ENCODE measurements at regions not wholly inside any gene's neighbourhood (a gene's known extent, or its start where the extent isn't known, plus 50 kb on each side); places are given as distances from the start of the nearest gene placed in this dataset.

GRCh38 chr18:31235856-31236255, 73.2 kb upstream of the DSC1 start:
- Histone ChIP-seq H3K4me3 (ENCODE audit: low read length) (no peak overlapping the region), H3K36me3 (ENCODE audit: insufficient read depth, low read length) (no peaks in the 10 kb centered on the region), H3K4me1 (ENCODE audit: insufficient read depth, low read length) (no peaks in the 10 kb centered on the region), H3K27me3 (ENCODE audit: insufficient read depth, low read length) (no peaks in the 10 kb centered on the region), H3K9me3 (ENCODE audit: low read length) (no peaks in the 10 kb centered on the region), H2AFZ (ENCODE audit: low read depth, low read length) (no peak overlapping the region)

GRCh38 chr18:31237142-31237541, 74.5 kb upstream of the DSC1 start:
- Histone ChIP-seq H3K4me1 (ENCODE audit: insufficient read depth, low read length) (no peaks in the 10 kb centered on the region), H3K9me3 (ENCODE audit: low read length) (no peaks in the 10 kb centered on the region), H3K36me3 (ENCODE audit: insufficient read depth, low read length) (no peaks in the 10 kb centered on the region), H2AFZ (ENCODE audit: low read depth, low read length) (no peak overlapping the region), H3K27me3 (ENCODE audit: insufficient read depth, low read length) (no peaks in the 10 kb centered on the region), H3K4me3 (ENCODE audit: low read length) (no peak overlapping the region)

GRCh38 chr18:31241425-31241824, 76.5 kb upstream of the DSG1 start:
- no peak overlapping the region for H2AFZ ChIP-seq (ENCODE audit: low read depth, low read length)
- no peaks in the 10 kb centered on the region for H3K9me3 ChIP-seq (ENCODE audit: low read length)
- no peak overlapping the region for H3K4me3 ChIP-seq (ENCODE audit: low read length)
- H3K36me3 ChIP-seq (ENCODE audit: insufficient read depth, low read length) = no peaks in the 10 kb centered on the region
- no peaks in the 10 kb centered on the region for H3K27me3 ChIP-seq (ENCODE audit: insufficient read depth, low read length)
- peaks cover 21% of the 10 kb centered on the region for H3K4me1 ChIP-seq (ENCODE audit: insufficient read depth, low read length)

GRCh38 chr18:31241900-31242409, 76.0 kb upstream of the DSG1 start:
- H3K9me3 ChIP-seq (ENCODE audit: low read length) = no peaks in the 10 kb centered on the region
- peaks cover 21% of the 10 kb centered on the region for H3K4me1 ChIP-seq (ENCODE audit: insufficient read depth, low read length)
- H3K36me3 ChIP-seq (ENCODE audit: insufficient read depth, low read length) = no peaks in the 10 kb centered on the region
- no peak overlapping the region for H3K4me3 ChIP-seq (ENCODE audit: low read length)
- no peaks in the 10 kb centered on the region for H3K27me3 ChIP-seq (ENCODE audit: insufficient read depth, low read length)
- no peak overlapping the region for H2AFZ ChIP-seq (ENCODE audit: low read depth, low read length)

GRCh38 chr18:31243740-31244512, 74.0 kb upstream of the DSG1 start:
- H3K4me1 ChIP-seq (ENCODE audit: insufficient read depth, low read length) = peaks cover 24% of the 10 kb centered on the region
- no peaks in the 10 kb centered on the region for H3K9me3 ChIP-seq (ENCODE audit: low read length)
- H2AFZ ChIP-seq (ENCODE audit: low read depth, low read length) = peak overlapping the region; percentile 79
- no peak overlapping the region for H3K4me3 ChIP-seq (ENCODE audit: low read length)
- H3K36me3 ChIP-seq (ENCODE audit: insufficient read depth, low read length) = no peaks in the 10 kb centered on the region
- no peaks in the 10 kb centered on the region for H3K27me3 ChIP-seq (ENCODE audit: insufficient read depth, low read length)

GRCh38 chr18:31244771-31245394, 73.1 kb upstream of the DSG1 start:
- peak overlapping the region; percentile 79 for H2AFZ ChIP-seq (ENCODE audit: low read depth, low read length)
- no peaks in the 10 kb centered on the region for H3K27me3 ChIP-seq (ENCODE audit: insufficient read depth, low read length)
- no peak overlapping the region for H3K4me3 ChIP-seq (ENCODE audit: low read length)
- peaks cover 28% of the 10 kb centered on the region for H3K4me1 ChIP-seq (ENCODE audit: insufficient read depth, low read length)
- no peaks in the 10 kb centered on the region for H3K9me3 ChIP-seq (ENCODE audit: low read length)
- H3K36me3 ChIP-seq (ENCODE audit: insufficient read depth, low read length) = no peaks in the 10 kb centered on the region

GRCh38 chr18:31245820-31246219, 72.1 kb upstream of the DSG1 start:
- peak overlapping the region; percentile 79 for H2AFZ ChIP-seq (ENCODE audit: low read depth, low read length)
- H3K4me3 ChIP-seq (ENCODE audit: low read length) = no peak overlapping the region
- H3K4me1 ChIP-seq (ENCODE audit: insufficient read depth, low read length) = peaks cover 28% of the 10 kb centered on the region
- H3K36me3 ChIP-seq (ENCODE audit: insufficient read depth, low read length) = no peaks in the 10 kb centered on the region
- no peaks in the 10 kb centered on the region for H3K27me3 ChIP-seq (ENCODE audit: insufficient read depth, low read length)
- no peaks in the 10 kb centered on the region for H3K9me3 ChIP-seq (ENCODE audit: low read length)

- Histone ChIP-seq H2AFZ (ENCODE audit: low read depth, low read length) (no peak overlapping the region), H3K4me1 (ENCODE audit: insufficient read depth, low read length) (peaks cover 28% of the 10 kb centered on the region), H3K36me3 (ENCODE audit: insufficient read depth, low read length) (no peaks in the 10 kb centered on the region), H3K27me3 (ENCODE audit: insufficient read depth, low read length) (no peaks in the 10 kb centered on the region), H3K4me3 (ENCODE audit: low read length) (no peak overlapping the region), H3K9me3 (ENCODE audit: low read length) (no peaks in the 10 kb centered on the region)
Measured at GRCh38 chr18:31246460-31246859, 71.5 kb upstream of the DSG1 start.

- Histone ChIP-seq H3K36me3 (ENCODE audit: insufficient read depth, low read length) (no peaks in the 10 kb centered on the region), H2AFZ (ENCODE audit: low read depth, low read length) (no peak overlapping the region), H3K4me3 (ENCODE audit: low read length) (no peak overlapping the region), H3K4me1 (ENCODE audit: insufficient read depth, low read length) (peaks cover 28% of the 10 kb centered on the region), H3K9me3 (ENCODE audit: low read length) (no peaks in the 10 kb centered on the region), H3K27me3 (ENCODE audit: insufficient read depth, low read length) (no peaks in the 10 kb centered on the region)
Measured at GRCh38 chr18:31247574-31248199, 70.3 kb upstream of the DSG1 start.

GRCh38 chr18:31248783-31249521, 69.0 kb upstream of the DSG1 start:
- H3K36me3 ChIP-seq (ENCODE audit: insufficient read depth, low read length) = no peaks in the 10 kb centered on the region
- no peak overlapping the region for H2AFZ ChIP-seq (ENCODE audit: low read depth, low read length)
- H3K9me3 ChIP-seq (ENCODE audit: low read length) = no peaks in the 10 kb centered on the region
- H3K27me3 ChIP-seq (ENCODE audit: insufficient read depth, low read length) = no peaks in the 10 kb centered on the region
- no peak overlapping the region for H3K4me3 ChIP-seq (ENCODE audit: low read length)
- H3K4me1 ChIP-seq (ENCODE audit: insufficient read depth, low read length) = peaks cover 27% of the 10 kb centered on the region

- Histone ChIP-seq H3K9me3 (ENCODE audit: low read length) (no peaks in the 10 kb centered on the region), H3K36me3 (ENCODE audit: insufficient read depth, low read length) (no peaks in the 10 kb centered on the region), H3K4me1 (ENCODE audit: insufficient read depth, low read length) (peaks cover 8% of the 10 kb centered on the region), H2AFZ (ENCODE audit: low read depth, low read length) (no peak overlapping the region), H3K27me3 (ENCODE audit: insufficient read depth, low read length) (no peaks in the 10 kb centered on the region), H3K4me3 (ENCODE audit: low read length) (no peak overlapping the region)
Measured at GRCh38 chr18:31250902-31251301, 67.1 kb upstream of the DSG1 start.

GRCh38 chr18:31252522-31252921, 65.4 kb upstream of the DSG1 start:
- no peak overlapping the region for H3K4me3 ChIP-seq (ENCODE audit: low read length)
- H3K27me3 ChIP-seq (ENCODE audit: insufficient read depth, low read length) = no peaks in the 10 kb centered on the region
- H3K9me3 ChIP-seq (ENCODE audit: low read length) = no peaks in the 10 kb centered on the region
- no peak overlapping the region for H2AFZ ChIP-seq (ENCODE audit: low read depth, low read length)
- H3K36me3 ChIP-seq (ENCODE audit: insufficient read depth, low read length) = no peaks in the 10 kb centered on the region
- H3K4me1 ChIP-seq (ENCODE audit: insufficient read depth, low read length) = peaks cover 7% of the 10 kb centered on the region

GRCh38 chr18:31255953-31256352, 62.0 kb upstream of the DSG1 start:
- H2AFZ ChIP-seq (ENCODE audit: low read depth, low read length) = no peak overlapping the region
- no peak overlapping the region for H3K4me3 ChIP-seq (ENCODE audit: low read length)
- H3K4me1 ChIP-seq (ENCODE audit: insufficient read depth, low read length) = peaks cover 6% of the 10 kb centered on the region
- no peaks in the 10 kb centered on the region for H3K27me3 ChIP-seq (ENCODE audit: insufficient read depth, low read length)
- no peaks in the 10 kb centered on the region for H3K36me3 ChIP-seq (ENCODE audit: insufficient read depth, low read length)
- no peaks in the 10 kb centered on the region for H3K9me3 ChIP-seq (ENCODE audit: low read length)
